ENCODE measurements at regions not wholly inside any gene's neighbourhood (a gene's known extent, or its start where the extent isn't known, plus 50 kb on each side); places are given as distances from the start of the nearest gene placed in this dataset.
A peak's percentile ranks its signal among the peaks of the same experiment; 100 is the strongest.

DNA sequence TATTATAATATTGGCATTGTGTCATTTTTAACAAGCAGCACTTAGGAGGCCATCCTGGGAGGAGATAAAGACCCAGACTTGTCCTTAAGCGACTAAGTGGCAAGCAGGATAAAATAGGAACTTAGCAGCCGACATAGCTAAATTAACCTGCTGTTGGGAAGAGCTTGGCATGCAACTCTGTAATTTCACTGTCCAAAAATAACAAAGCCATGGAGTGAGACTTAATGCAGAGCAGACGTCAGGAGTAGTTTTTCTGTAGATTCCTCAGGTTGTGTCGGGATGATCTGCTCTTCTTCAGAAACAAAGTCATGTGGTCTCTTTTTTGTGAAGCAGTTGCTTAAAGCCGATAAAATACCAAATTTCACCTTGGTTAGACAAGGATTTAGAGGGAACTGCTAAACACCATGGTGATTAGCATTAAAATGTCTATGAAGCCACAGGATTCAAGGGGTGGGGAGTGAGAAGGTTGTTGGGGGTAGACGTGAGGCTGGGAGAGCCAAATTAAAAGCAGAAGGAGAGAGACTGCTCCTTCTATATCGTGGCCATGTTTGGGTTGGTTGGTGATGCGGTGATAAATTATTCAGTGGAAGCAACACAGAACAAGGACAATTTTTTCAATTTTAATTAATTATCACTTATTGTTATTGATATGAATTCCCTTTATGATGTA lies 303.0 kb downstream of the CSNK1G3 start (continued):
- TF ChIP-seq REST (IDR thresholded peaks at IDR 0.05; ENCODE audit: low read depth, low read length) = peak; percentile 82
- TF ChIP-seq FOXM1 (IDR thresholded peaks at IDR 0.05; ENCODE audit: low read depth) = no peak
- TF ChIP-seq TAF1 (IDR thresholded peaks at IDR 0.05; ENCODE audit: borderline replicate concordance, low read depth, low read length) = no peak
- TF ChIP-seq, protein P1, sequence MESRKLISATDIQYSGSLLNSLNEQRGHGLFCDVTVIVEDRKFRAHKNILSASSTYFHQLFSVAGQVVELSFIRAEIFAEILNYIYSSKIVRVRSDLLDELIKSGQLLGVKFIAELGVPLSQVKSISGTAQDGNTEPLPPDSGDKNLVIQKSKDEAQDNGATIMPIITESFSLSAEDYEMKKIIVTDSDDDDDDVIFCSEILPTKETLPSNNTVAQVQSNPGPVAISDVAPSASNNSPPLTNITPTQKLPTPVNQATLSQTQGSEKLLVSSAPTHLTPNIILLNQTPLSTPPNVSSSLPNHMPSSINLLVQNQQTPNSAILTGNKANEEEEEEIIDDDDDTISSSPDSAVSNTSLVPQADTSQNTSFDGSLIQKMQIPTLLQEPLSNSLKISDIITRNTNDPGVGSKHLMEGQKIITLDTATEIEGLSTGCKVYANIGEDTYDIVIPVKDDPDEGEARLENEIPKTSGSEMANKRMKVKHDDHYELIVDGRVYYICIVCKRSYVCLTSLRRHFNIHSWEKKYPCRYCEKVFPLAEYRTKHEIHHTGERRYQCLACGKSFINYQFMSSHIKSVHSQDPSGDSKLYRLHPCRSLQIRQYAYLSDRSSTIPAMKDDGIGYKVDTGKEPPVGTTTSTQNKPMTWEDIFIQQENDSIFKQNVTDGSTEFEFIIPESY (IDR thresholded peaks at IDR 0.05; ENCODE audit: borderline replicate concordance, low read depth) = no peak
- TF ChIP-seq GATA2 (CRISPR knock-in tag; IDR thresholded peaks at IDR 0.05) = no peak

GRCh38 chr5:123813937-123814624 lies 302.1 kb downstream of the CSNK1G3 start:
- TF ChIP-seq, protein P1 (IDR thresholded peaks at IDR 0.05; ENCODE audit: borderline replicate concordance, low read depth) = no peak
- TF ChIP-seq FOXJ3 (CRISPR knock-in tag; IDR thresholded peaks at IDR 0.05) = peak; percentile 47; the same call in 1 of the 2 replicates
- 0 out of 2 replicates have a peak, but pooled peaks have one; percentile 14 for TF ChIP-seq TAF1 (IDR thresholded peaks at IDR 0.05; ENCODE audit: borderline replicate concordance, low read depth, low read length)
- no peak for TF ChIP-seq MAX (IDR thresholded peaks at IDR 0.05; ENCODE audit: low read depth)
- TF ChIP-seq EP300 (IDR thresholded peaks at IDR 0.05; ENCODE audit: borderline replicate concordance in 1 of 2, low read depth in 1 of 2, low read length in 1 of 2) = peak; percentile 15 to 33; a peak in 3 of 4 replicates
- peak; percentile 78 for TF ChIP-seq RCOR1 (IDR thresholded peaks at IDR 0.05; ENCODE audit: low read length)
- no peak for TF ChIP-seq EZH2phosphoT487 (IDR thresholded peaks at IDR 0.05; ENCODE audit: borderline replicate concordance, low read depth)
- no peak for TF ChIP-seq JUND (IDR thresholded peaks at IDR 0.05)
- TF ChIP-seq YY1 (IDR thresholded peaks at IDR 0.05; ENCODE audit: low read depth) = no peak
- peak; percentile 60 for TF ChIP-seq TCF12 (IDR thresholded peaks at IDR 0.05)
- TF ChIP-seq GATA2 (CRISPR knock-in tag; IDR thresholded peaks at IDR 0.05) = peak; percentile 80
- TF ChIP-seq, protein P2, sequence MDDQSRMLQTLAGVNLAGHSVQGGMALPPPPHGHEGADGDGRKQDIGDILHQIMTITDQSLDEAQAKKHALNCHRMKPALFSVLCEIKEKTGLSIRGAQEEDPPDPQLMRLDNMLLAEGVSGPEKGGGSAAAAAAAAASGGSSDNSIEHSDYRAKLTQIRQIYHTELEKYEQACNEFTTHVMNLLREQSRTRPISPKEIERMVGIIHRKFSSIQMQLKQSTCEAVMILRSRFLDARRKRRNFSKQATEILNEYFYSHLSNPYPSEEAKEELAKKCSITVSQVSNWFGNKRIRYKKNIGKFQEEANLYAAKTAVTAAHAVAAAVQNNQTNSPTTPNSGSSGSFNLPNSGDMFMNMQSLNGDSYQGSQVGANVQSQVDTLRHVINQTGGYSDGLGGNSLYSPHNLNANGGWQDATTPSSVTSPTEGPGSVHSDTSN (IDR thresholded peaks at IDR 0.05) = peak; percentile 79
- Histone ChIP-seq H3K36me3 (replicated peaks in 1 of 2; ENCODE audit: control insufficient read depth in 1 of 2, insufficient read depth in 2 of 2, low read length in 1 of 2) (no peaks in the 10 kb centered on the region), H4K20me1 (ENCODE audit: insufficient read depth) (no peaks in the 10 kb centered on the region), H3K9me2 (no peaks in the 10 kb centered on the region), H3K27me3 (ENCODE audit: insufficient read depth) (no peaks in the 10 kb centered on the region), H3K4me2 (peak overlapping the region; percentile 71), H3K4me3 (ENCODE audit: low read depth in 2 of 2, low read length in 1 of 2) (peak overlapping the region; percentile 12 to 22; a peak in 3 of 4 replicates), H3K9ac (peak overlapping the region; percentile 53), H3K79me2 (ENCODE audit: insufficient read depth) (no peaks in the 10 kb centered on the region), H3F3A (replicated peaks; ENCODE audit: insufficient read depth) (peaks cover 6% of the 10 kb centered on the region), H3K4me1 (ENCODE audit: control insufficient read depth in 1 of 2, insufficient read depth in 2 of 2, low read depth in 1 of 2, low read length in 1 of 2) (peaks cover 20 to 29% of the 10 kb centered on the region in 2 experiments), H2AFZ (ENCODE audit: low read depth) (peak overlapping the region; percentile 23; the same call in 1 of the 2 replicates), H3K27ac (ENCODE audit: low read depth in 2 of 2, low read length in 1 of 2) (peak overlapping the region; percentile 55 to 91), H3K9me3 (no peaks in the 10 kb centered on the region)
- POLR2A ChIA-PET = interaction anchor here (0.8 kb wide), 1 partner anchor 68 kb away, joined by 3 read pairs; no protein-coding TSS in a partner anchor
- CTCF ChIA-PET = interaction anchor here (1.0 to 1.4 kb wide), 3 partner anchors 11 to 96 kb away, joined by 3 read pairs; no protein-coding TSS in a partner anchor
- 15% methylated on average over 10 of the region's 10 CpGs for whole genome bisulfite sequencing (ENCODE audit: low lambda C conversion rate)
- DNase-seq = peak; percentile 19

Measured in SK-N-SH (cell line).